Panc1 (cell line): ENCODE measurements at regions not wholly inside any gene's neighbourhood (a gene's known extent, or its start where the extent isn't known, plus 50 kb on each side); places are given as distances from the start of the nearest gene placed in this dataset.

Experiments used
- TF ChIP-seq, protein P1 (sequence below): fragments of 450-650 bp; IDR thresholded peaks from 2 replicates; pipeline ENCODE4 v1.5.1; 2017; ENCODE audit warnings: mild to moderate bottlenecking
- TF ChIP-seq, protein P2 (sequence below), 2 experiments: IDR thresholded peaks; 2 replicates each; pipeline ENCODE4 v1.6.1; 2011 to 2012; ENCODE audit warnings: low read depth in 2 of 2, control low read depth in 1 of 2, low read length in 1 of 2, mild to moderate bottlenecking in 1 of 2, moderate library complexity in 1 of 2; ENCODE audit not compliant: insufficient read depth in 1 of 2

DNA sequence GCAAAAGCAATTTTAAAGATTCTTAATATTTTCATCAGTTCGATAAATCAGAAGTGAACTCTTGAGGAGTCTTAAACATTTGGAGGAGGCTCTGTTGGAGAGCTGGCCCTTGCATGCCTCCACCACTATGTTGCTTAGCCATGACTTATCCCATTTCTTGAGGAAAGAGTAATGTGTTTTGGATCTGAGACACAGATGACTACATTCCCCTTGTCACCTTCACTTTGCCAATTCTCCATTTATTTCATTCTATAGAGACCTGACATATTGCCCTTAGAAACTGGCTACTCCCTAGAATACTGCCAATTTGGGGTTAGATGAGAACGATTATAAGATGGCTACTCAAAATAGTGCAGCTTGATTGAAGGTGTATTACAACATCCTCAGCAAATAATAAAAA, 157.4 kb upstream of the TMEM260 start:
- TF ChIP-seq, protein P1, sequence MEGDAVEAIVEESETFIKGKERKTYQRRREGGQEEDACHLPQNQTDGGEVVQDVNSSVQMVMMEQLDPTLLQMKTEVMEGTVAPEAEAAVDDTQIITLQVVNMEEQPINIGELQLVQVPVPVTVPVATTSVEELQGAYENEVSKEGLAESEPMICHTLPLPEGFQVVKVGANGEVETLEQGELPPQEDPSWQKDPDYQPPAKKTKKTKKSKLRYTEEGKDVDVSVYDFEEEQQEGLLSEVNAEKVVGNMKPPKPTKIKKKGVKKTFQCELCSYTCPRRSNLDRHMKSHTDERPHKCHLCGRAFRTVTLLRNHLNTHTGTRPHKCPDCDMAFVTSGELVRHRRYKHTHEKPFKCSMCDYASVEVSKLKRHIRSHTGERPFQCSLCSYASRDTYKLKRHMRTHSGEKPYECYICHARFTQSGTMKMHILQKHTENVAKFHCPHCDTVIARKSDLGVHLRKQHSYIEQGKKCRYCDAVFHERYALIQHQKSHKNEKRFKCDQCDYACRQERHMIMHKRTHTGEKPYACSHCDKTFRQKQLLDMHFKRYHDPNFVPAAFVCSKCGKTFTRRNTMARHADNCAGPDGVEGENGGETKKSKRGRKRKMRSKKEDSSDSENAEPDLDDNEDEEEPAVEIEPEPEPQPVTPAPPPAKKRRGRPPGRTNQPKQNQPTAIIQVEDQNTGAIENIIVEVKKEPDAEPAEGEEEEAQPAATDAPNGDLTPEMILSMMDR: no peak
- TF ChIP-seq, protein P2, sequence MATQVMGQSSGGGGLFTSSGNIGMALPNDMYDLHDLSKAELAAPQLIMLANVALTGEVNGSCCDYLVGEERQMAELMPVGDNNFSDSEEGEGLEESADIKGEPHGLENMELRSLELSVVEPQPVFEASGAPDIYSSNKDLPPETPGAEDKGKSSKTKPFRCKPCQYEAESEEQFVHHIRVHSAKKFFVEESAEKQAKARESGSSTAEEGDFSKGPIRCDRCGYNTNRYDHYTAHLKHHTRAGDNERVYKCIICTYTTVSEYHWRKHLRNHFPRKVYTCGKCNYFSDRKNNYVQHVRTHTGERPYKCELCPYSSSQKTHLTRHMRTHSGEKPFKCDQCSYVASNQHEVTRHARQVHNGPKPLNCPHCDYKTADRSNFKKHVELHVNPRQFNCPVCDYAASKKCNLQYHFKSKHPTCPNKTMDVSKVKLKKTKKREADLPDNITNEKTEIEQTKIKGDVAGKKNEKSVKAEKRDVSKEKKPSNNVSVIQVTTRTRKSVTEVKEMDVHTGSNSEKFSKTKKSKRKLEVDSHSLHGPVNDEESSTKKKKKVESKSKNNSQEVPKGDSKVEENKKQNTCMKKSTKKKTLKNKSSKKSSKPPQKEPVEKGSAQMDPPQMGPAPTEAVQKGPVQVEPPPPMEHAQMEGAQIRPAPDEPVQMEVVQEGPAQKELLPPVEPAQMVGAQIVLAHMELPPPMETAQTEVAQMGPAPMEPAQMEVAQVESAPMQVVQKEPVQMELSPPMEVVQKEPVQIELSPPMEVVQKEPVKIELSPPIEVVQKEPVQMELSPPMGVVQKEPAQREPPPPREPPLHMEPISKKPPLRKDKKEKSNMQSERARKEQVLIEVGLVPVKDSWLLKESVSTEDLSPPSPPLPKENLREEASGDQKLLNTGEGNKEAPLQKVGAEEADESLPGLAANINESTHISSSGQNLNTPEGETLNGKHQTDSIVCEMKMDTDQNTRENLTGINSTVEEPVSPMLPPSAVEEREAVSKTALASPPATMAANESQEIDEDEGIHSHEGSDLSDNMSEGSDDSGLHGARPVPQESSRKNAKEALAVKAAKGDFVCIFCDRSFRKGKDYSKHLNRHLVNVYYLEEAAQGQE (IDR thresholded peaks at IDR 0.05; ENCODE audit: insufficient read depth in 1 of 2, low read depth in 2 of 2, low read length in 1 of 2): no peak
